Endothelial cell of umbilical vein (primary cell): ENCODE measurements at regions not wholly inside any gene's neighbourhood (a gene's known extent, or its start where the extent isn't known, plus 50 kb on each side); places are given as distances from the start of the nearest gene placed in this dataset.

Source experiments
- CTCF ChIP-seq, 2 donors: IDR thresholded peaks; 1 replicate in 1 of 2; 2 replicates in 1 of 2; pipeline ENCODE4 v1.5.1; 2011; ENCODE audit warnings: low read length in 2 of 2, mild to moderate bottlenecking in 2 of 2, moderate library complexity in 2 of 2, control low read depth in 1 of 2, inconsistent platforms in 1 of 2, low read depth in 1 of 2; ENCODE audit not compliant: insufficient read depth in 1 of 2; ENCODE audit errors: extremely low read depth in 1 of 2
- EZH2 ChIP-seq: IDR thresholded peaks from 2 replicates; pipeline ENCODE4 v1.6.1; 2012; ENCODE audit warnings: borderline replicate concordance, low read depth, mild to moderate bottlenecking, moderate library complexity, low read length, inconsistent platforms; ENCODE audit not compliant: severe bottlenecking
- FOS ChIP-seq: IDR thresholded peaks from 2 replicates; pipeline ENCODE4 v1.6.1; 2011; ENCODE audit warnings: mild to moderate bottlenecking, low read length, moderate library complexity, borderline replicate concordance; ENCODE audit not compliant: insufficient read depth
- JUN ChIP-seq: IDR thresholded peaks from 2 replicates; pipeline ENCODE4 v1.6.1; 2011; ENCODE audit warnings: borderline replicate concordance, low read depth; ENCODE audit not compliant: insufficient read length, insufficient read depth
- MAX ChIP-seq: IDR thresholded peaks from 2 replicates; pipeline ENCODE4 v1.6.1; 2011; ENCODE audit not compliant: insufficient read depth, insufficient read length
- MYC ChIP-seq: IDR thresholded peaks from one replicate; pipeline ENCODE4 v1.6.1; 2011; ENCODE audit warnings: mild to moderate bottlenecking, low read depth, low read length
- POLR2A ChIP-seq: IDR thresholded peaks from 2 replicates; pipeline ENCODE4 v1.6.1; 2012; ENCODE audit warnings: low read depth, mild to moderate bottlenecking, control low read depth, low read length
- POLR2AphosphoS5 ChIP-seq: IDR thresholded peaks from 2 replicates; pipeline ENCODE4 v1.6.1; 2012; ENCODE audit warnings: low read depth, mild to moderate bottlenecking, control low read depth, low read length, moderate library complexity; ENCODE audit not compliant: insufficient read depth

GRCh38 chr3:18757476-18757875, 332.3 kb upstream of the SATB1 start:
- TF ChIP-seq CTCF (IDR thresholded peaks at IDR 0.05; ENCODE audit: extremely low read depth in 1 of 2, insufficient read depth in 1 of 2, low read depth in 1 of 2, low read length in 2 of 2) (no peak), POLR2AphosphoS5 (no peak), POLR2A (no peak), MAX (no peak), JUN (no peak), EZH2 (no peak), MYC (no peak), FOS (no peak)
